ENCODE measurements at regions not wholly inside any gene's neighbourhood (a gene's known extent, or its start where the extent isn't known, plus 50 kb on each side); places are given as distances from the start of the nearest gene placed in this dataset.
A peak's percentile ranks its signal among the peaks of the same experiment; 100 is the strongest.

GRCh38 chr4:67104145-67104544, 441.2 kb downstream of the CENPC start:
- TF ChIP-seq, protein P1, sequence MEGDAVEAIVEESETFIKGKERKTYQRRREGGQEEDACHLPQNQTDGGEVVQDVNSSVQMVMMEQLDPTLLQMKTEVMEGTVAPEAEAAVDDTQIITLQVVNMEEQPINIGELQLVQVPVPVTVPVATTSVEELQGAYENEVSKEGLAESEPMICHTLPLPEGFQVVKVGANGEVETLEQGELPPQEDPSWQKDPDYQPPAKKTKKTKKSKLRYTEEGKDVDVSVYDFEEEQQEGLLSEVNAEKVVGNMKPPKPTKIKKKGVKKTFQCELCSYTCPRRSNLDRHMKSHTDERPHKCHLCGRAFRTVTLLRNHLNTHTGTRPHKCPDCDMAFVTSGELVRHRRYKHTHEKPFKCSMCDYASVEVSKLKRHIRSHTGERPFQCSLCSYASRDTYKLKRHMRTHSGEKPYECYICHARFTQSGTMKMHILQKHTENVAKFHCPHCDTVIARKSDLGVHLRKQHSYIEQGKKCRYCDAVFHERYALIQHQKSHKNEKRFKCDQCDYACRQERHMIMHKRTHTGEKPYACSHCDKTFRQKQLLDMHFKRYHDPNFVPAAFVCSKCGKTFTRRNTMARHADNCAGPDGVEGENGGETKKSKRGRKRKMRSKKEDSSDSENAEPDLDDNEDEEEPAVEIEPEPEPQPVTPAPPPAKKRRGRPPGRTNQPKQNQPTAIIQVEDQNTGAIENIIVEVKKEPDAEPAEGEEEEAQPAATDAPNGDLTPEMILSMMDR (conservative IDR thresholded peaks at IDR 0.05; ENCODE audit: low read depth, low read length): no peak
- no peak for DNase-seq (ENCODE audit: low read depth)
- no peak overlapping the region for H3K4me3 ChIP-seq (ENCODE audit: low read depth, low read length)

DNA sequence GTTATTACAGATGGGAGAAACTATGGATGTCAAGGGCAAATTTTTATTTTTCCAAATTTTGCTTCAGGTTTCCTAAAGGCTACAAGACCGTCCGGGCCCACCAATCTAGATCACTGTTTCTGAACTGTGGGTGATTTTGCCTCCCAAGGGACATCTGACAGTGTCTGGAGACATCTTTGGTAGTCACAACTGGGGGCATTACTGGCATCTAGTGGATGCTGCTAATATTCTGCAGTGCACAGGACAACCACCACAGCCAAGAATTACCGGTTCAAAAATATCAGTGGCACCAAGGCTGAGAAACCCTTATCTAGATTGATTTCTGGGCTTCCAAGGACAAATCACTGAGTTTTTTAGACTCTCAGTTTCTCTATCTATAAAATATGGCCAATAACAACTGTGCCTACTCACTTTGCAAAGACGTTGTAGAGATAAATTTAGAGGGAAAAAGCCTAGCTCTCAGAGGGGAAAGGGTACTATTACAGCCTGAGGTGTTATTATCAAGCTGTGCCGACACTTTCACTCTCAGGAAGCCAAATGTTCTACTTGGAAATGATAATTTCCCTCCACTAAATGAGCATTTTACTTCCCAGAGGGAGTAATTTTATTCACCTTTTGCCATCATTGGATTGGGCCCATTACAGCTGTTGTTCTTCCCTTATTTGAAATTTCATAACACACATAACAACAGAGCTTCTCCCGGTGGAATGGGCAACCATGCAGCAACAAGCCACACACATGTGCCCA, 442.1 kb downstream of the CENPC start:
- H3K4me3 ChIP-seq (ENCODE audit: low read depth, low read length): no peak overlapping the region
- TF ChIP-seq, protein P1 (conservative IDR thresholded peaks at IDR 0.05; ENCODE audit: low read depth, low read length): no peak
- no peak for DNase-seq (ENCODE audit: low read depth)

- H3K4me3 ChIP-seq (ENCODE audit: low read depth, low read length): no peak overlapping the region
- TF ChIP-seq, protein P1 (conservative IDR thresholded peaks at IDR 0.05; ENCODE audit: low read depth, low read length): no peak
- DNase-seq (ENCODE audit: low read depth): no peak
Observed at GRCh38 chr4:67101612-67102011, 443.7 kb downstream of the CENPC start.

- TF ChIP-seq, protein P1 (conservative IDR thresholded peaks at IDR 0.05; ENCODE audit: low read depth, low read length): no peak
- DNase-seq (ENCODE audit: low read depth): no peak
- H3K4me3 ChIP-seq (ENCODE audit: low read depth, low read length): no peak overlapping the region
Observed at GRCh38 chr4:67092351-67092750, 453.0 kb downstream of the CENPC start.

DNA sequence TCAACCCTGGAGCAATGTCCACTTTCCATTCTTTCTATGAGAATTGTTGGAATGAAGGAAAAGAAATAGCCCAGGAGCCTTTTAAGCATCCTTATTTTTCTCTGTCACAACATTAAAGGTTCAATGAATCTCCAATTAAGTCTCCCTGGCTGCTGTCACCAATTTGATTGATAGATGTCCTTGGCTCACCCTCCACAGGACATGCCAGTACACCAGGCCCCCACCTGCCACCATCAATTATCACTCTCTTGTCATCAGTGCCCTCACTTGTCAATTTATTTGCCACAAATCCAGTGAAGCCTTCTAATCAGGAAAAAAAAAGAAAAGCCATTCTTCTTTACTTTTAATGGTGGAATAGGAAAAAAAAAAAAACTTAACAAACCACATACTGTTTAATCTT, 453.6 kb downstream of the CENPC start:
- H3K4me3 ChIP-seq (ENCODE audit: low read depth, low read length): no peak overlapping the region
- no peak for DNase-seq (ENCODE audit: low read depth)
- TF ChIP-seq, protein P1 (conservative IDR thresholded peaks at IDR 0.05; ENCODE audit: low read depth, low read length): no peak

DNA sequence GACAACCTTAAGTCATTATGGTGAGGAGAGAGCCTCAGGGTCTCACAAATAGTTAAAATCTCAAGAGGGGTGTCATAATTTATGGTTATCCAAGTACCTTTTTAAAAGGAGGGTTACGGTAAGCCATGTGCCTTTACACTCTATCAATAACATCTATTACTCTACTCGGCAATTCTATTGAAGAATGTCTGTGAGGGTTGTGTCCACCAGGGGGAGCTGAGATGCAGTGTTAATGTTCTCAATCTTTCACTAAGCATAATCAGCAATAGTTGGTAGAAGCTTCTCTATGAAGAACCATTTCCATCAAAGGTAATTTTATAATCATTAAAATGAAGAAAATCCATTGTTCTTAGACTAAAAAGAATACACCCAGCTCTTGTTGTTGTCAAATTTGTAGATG, 457.4 kb downstream of the CENPC start:
- H3K4me3 ChIP-seq (ENCODE audit: low read depth, low read length): no peak overlapping the region
- DNase-seq (ENCODE audit: low read depth): no peak
- TF ChIP-seq, protein P1 (conservative IDR thresholded peaks at IDR 0.05; ENCODE audit: low read depth, low read length): peak; percentile 82

- no peak overlapping the region for H3K4me3 ChIP-seq (ENCODE audit: low read depth, low read length)
- DNase-seq (ENCODE audit: low read depth): no peak
- TF ChIP-seq, protein P1 (conservative IDR thresholded peaks at IDR 0.05; ENCODE audit: low read depth, low read length): no peak
Observed at GRCh38 chr4:67084783-67085182, 460.5 kb downstream of the CENPC start.
